Right cardiac atrium (tissue), 5 donors: ENCODE measurements at regions not wholly inside any gene's neighbourhood (a gene's known extent, or its start where the extent isn't known, plus 50 kb on each side); places are given as distances from the start of the nearest gene placed in this dataset.

Experiments used
- ATAC-seq, 2 donors: fragments of 200-7000 bp; cut with Tn5 transposase; one replicate each; pipeline versions ENCODE4 v1.8.0 to v1.9.1; 2020; ENCODE audit warnings: moderate library complexity in 2 of 2, mild to moderate bottlenecking in 1 of 2
- DNase-seq, 3 donors: peaks; one replicate each; pipeline ENCODE4 v3.0.0-alpha.2; 2020
- H3K27ac ChIP-seq: one replicate; pipeline ENCODE4 v1.5.1; 2013; ENCODE audit warnings: mild to moderate bottlenecking, low read length, control low read depth, moderate library complexity
- H3K27me3 ChIP-seq: one replicate; pipeline ENCODE4 v1.6.1; 2013; ENCODE audit not compliant: control insufficient read depth, insufficient read depth
- H3K4me1 ChIP-seq: one replicate; pipeline ENCODE4 v1.6.1; 2013; ENCODE audit warnings: low read length; ENCODE audit not compliant: control insufficient read depth, insufficient read depth
- H3K4me3 ChIP-seq: one replicate; pipeline ENCODE4 v1.5.1; 2013; ENCODE audit warnings: low read length, control low read depth
- H3K9me3 ChIP-seq: one replicate; pipeline ENCODE4 v1.6.1; 2013; ENCODE audit warnings: low read length; ENCODE audit not compliant: control insufficient read depth
- WGBS: extraction: QIAGEN DNeasy Blood & Tissue Kit; methylation state at CpG from one replicate; pipeline ENCODE4 v1.1.7; 2013; 5-methylcytosine and 5-hydroxymethylcytosine counted together
- intact Hi-C, 4 donors: fragments of 100-400 bp; cut with DNase I; formaldehyde crosslinking; loops; one replicate each; pipeline versions ENCODE4 v1.11.0 to v1.14.0; 2022 to 2023
- donor health status: healthy with polysubstance abuse.
- donor health status: DM: no; HTN: yes; CAD: no.
- donor health status: DM: no; HTN: no; CAD: no.
- donor health status: DM: no; HTN: yes; CAD: no; lungs with severe emphysema.
- donor health status: DM: yes; HTN: yes; CAD: no.

DNA sequence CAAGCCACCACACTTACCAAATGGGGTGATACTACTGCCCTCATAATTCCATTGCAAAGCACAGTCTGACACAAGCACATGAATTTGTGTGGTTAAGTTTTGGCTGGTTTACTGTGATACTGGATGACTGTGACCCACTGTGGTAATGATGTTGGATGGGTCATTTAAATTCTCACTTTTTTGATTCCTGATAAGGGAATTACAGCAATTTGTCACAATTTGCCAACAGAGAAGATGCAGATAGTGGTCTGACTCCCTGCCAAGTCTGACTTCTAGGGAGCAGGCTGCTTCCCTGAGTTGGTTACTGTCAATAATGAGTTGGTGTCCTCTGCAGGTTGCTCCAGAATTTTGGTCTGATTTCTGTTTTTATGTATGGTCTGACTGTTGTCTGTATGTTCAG lies 731.9 kb downstream of the MTRR start:
- intact Hi-C loops, result no loop called here

DNA sequence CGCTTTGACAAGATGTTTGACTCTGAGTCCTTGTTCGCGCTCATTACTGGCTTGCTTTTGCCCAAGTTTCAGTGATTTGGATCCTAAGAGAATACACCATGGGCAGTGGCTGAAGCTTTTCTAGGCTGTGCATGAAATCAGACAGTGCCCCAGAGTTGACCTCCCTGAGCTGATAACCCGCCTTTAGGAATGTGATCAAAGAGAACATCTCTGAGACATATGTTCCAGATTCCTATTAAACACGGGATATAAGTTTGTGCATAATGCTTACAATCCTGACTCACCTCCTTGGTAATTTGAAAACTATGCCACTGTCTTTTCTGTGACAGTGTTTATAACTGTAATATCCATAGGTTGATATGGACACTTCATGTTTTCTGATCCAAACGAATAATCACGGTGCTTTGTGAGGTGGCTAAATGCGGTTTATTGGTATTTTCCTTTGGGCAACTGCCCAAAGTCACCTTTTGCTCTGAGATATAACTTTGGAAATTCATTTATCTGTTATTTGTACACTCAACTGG lies 732.9 kb downstream of the MTRR start:
- Histone ChIP-seq H3K4me3 (no peak overlapping the region), H3K27me3 (no peaks in the 10 kb centered on the region), H3K9me3 (no peaks in the 10 kb centered on the region), H3K4me1 (no peaks in the 10 kb centered on the region), H3K27ac (no peak overlapping the region)
- WGBS, result 79% methylated on average over 8 of the region's 8 CpGs
- ATAC-seq, result no peak
- intact Hi-C loops, result no loop called here
- DNase-seq, result no peak

More for the DNA sequence above, 731.9 kb downstream of the MTRR start:
- Histone ChIP-seq H3K27ac (no peak overlapping the region), H3K4me1 (no peaks in the 10 kb centered on the region), H3K9me3 (no peaks in the 10 kb centered on the region), H3K4me3 (no peak overlapping the region), H3K27me3 (no peaks in the 10 kb centered on the region)
- DNase-seq (no peak), ATAC-seq (no peak)

DNA sequence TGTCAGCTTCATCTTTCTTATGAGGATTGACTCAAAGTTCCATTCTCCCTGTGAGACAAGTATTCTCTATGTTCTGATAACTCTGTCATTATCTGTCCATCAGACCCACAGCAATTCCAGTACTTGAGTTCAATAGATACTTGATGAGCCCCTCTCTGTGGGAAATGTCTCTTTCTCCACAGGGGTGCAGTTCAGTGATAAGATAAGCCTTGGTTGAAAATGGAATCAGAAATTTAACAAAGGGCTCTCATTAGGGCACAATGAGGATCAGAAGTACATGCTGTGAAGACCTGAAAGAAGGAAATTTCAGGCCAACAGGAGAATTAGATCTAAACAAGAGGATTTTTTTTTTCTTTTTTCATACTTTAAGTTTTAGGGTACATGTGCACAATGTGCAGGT lies 737.3 kb downstream of the MTRR start:
- H3K4me1 ChIP-seq, result no peaks in the 10 kb centered on the region
- H3K27me3 ChIP-seq, result no peaks in the 10 kb centered on the region
- DNase-seq (no peak), ATAC-seq (no peak)
- H3K9me3 ChIP-seq, result no peaks in the 10 kb centered on the region
- no peak overlapping the region for H3K4me3 ChIP-seq
- intact Hi-C loops, result no loop called here
- no peak overlapping the region for H3K27ac ChIP-seq

DNA sequence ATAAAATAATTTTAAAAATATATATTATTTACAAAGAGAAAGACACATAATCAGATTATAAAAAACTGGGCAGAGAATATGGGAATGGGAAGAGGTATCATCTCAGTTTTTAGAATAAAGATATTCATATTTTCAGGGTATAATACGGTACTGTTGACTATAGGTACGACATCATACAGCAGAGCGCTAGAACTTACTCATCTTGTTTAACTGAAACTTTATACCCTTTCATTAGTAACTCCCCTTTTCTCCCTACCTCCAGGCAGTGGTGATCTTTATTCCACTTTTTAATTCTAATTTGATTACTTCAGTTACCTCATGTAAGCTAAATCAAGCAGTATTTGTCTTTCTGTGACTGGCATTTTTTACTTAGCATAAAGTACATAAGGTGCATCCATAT lies 742.1 kb downstream of the MTRR start:
- H3K4me3 ChIP-seq, result no peak overlapping the region
- DNase-seq (no peak), ATAC-seq (no peak)
- no peak overlapping the region for H3K27ac ChIP-seq
- WGBS, result 91% methylated on average over 3 of the region's 3 CpGs
- H3K9me3 ChIP-seq, result peaks cover 3% of the 10 kb centered on the region
- intact Hi-C loops, result no loop called here
- no peaks in the 10 kb centered on the region for H3K4me1 ChIP-seq
- H3K27me3 ChIP-seq, result no peaks in the 10 kb centered on the region

DNA sequence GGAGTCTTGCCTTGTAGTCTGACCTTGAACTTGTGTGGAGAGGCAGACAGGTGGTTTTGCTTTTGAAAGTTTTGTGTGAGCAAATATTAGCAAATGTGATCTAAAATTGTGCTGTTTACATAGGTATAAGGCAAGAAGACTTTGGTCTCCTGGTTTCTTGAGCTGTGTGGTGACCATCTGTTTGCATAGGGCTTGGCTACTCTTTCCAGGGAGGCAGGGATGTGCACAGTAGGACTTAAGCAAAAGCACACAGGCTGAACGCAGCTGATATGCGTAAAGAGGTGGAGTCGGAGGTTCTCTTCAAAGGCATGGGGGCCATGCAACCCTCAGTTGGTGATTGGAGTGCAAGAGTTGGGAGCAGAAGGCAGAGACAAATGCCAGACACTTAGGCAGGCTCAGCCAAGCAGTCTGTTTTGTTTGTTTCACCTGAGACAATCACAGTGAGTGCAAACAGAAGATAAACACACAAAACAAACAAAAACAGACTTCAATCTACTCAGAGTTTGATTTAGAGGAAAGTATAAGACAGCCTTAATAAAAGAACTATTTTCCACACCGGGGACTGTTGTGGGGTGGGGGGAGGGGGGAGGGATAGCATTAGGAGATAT lies 744.2 kb downstream of the MTRR start:
- WGBS, result 72% methylated on average over 4 of the region's 4 CpGs
- no peak for DNase-seq
- Histone ChIP-seq H3K9me3 (peaks cover 3% of the 10 kb centered on the region), H3K4me1 (no peaks in the 10 kb centered on the region), H3K27me3 (no peaks in the 10 kb centered on the region), H3K27ac (no peak overlapping the region), H3K4me3 (no peak overlapping the region)
- no peak for ATAC-seq
- intact Hi-C loops, result no loop called here

DNA sequence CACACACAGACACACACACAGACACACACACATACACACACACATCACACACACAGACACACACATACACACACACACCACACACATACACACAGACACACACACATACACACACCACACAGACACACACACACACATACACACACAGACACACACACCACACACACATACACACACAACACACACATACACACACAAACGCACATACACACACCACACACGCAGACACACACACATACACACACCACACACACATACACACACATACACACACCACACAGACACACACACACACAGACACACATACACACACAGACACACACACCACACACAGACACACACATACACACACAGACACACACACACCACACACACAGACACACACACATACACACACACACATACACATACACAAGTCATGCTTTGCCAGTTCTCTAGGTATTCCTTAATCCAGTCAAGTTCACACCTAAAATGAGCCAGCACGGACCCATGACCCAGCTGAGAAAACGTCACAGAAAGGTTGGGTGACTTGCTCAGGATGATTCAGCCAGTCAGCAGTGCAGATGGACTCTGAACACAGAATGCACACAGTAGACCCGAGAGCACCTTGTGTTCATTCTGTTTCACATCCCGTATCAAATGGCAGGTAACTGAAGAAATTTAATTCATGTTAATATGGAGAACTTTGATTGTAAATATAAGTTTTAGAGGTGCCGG lies 746.4 kb downstream of the MTRR start:
- no peaks in the 10 kb centered on the region for H3K27me3 ChIP-seq
- WGBS, result 90% methylated on average over 7 of the region's 7 CpGs
- no peak for DNase-seq

DNA sequence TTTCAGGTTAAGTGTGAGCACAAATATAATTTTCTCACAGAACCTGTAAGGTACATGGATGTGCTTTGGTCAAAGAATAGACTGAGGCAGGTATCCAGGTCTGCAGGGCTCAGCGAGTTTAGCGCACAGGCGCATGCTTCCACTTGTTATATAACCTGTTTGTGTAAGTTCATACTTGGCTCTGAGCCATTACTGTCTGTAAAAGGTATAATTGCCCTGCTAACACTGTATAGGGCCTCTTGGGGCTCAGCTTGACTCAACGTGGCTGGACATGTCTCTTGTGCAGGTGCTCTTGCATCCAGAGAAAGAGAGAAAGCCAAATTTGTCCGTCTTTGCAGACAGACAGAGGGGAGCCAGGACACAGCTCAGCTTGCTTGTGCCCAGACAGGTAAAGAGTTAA lies 759.6 kb downstream of the MTRR start:
- no peaks in the 10 kb centered on the region for H3K9me3 ChIP-seq
- WGBS, result 75% methylated on average over 5 of the region's 5 CpGs
- H3K4me3 ChIP-seq, result no peak overlapping the region
- no peaks in the 10 kb centered on the region for H3K4me1 ChIP-seq
- intact Hi-C loops, result no loop called here
- ATAC-seq (no peak), DNase-seq (no peak)
- H3K27me3 ChIP-seq, result no peaks in the 10 kb centered on the region
- H3K27ac ChIP-seq, result no peak overlapping the region

More for the DNA sequence above, 746.4 kb downstream of the MTRR start:
- intact Hi-C loops, result no loop called here
- ATAC-seq, result no peak
- Histone ChIP-seq H3K4me1 (no peaks in the 10 kb centered on the region), H3K27ac (no peak overlapping the region), H3K4me3 (no peak overlapping the region), H3K9me3 (peaks cover 3% of the 10 kb centered on the region)

DNA sequence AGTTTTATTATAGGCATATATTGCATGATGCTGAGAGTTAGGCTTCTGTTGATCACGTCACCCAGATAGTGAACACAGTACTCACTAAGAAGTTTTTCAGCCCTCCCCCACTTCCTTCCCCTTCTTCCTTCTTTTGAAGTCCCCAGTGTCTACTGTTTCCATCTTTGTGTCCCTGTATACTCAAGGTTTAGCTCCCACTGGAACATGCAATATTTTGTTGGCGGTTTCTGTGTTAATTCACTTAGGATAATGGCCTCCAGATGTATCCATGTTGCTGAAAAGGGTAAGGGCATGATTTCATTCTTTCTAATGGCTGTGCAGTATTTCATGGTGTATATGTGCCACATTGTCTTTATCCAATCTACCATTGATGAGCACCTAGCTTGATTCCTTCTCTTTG lies 764.3 kb downstream of the MTRR start:
- DNase-seq, result no peak
- Histone ChIP-seq H3K4me3 (no peak overlapping the region), H3K27me3 (no peaks in the 10 kb centered on the region), H3K4me1 (no peaks in the 10 kb centered on the region), H3K9me3 (no peaks in the 10 kb centered on the region), H3K27ac (no peak overlapping the region)
- WGBS, result 69% methylated on average over 2 of the region's 2 CpGs
- intact Hi-C loops, result no loop called here
- no peak for ATAC-seq

DNA sequence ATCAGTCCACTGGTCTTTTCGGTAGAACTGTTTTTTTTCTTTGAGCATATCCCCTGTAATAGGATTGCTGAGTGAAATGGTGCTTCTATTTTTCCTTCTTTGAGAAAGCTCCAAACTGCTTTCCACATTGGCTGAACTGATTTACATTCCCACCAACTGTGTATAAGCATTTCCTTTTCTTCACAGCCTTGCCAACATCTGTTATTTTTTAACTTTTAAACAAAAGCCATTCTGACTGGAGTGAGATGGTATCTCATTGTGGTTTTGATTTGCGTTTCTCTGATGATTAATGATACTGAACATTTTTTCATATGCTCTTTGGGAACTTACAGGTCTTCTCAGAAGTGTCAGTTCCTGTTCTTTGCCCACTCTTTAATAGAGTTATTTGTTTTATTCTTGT lies 764.7 kb downstream of the MTRR start:
- intact Hi-C loops, result no loop called here
- DNase-seq, result no peak
- 45% methylated on average over 2 of the region's 2 CpGs for WGBS

DNA sequence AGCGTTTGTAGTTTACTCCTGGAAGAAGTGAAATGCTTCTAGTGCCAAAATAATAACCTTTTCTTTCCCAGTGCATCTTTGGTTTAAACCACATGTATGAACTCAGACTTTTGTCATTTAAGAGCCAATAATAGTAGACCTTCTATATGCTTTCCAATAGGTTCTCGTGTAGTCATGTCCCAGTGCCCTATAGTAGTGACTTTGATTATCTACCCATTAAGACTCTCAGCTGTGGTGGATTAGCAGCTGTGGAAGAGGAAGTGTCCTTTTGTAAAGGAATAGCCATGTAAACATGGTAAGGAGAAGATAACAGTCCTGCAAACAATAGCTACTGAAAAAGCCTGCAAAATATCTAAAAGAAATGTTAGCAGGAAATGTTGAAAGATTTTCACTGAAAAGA lies 765.3 kb downstream of the MTRR start:
- no peak for ATAC-seq
- H3K4me1 ChIP-seq, result no peaks in the 10 kb centered on the region
- DNase-seq, result no peak
- 46% methylated on average over 2 of the region's 2 CpGs for WGBS
- no peaks in the 10 kb centered on the region for H3K9me3 ChIP-seq
- no peak overlapping the region for H3K4me3 ChIP-seq
- H3K27me3 ChIP-seq, result no peaks in the 10 kb centered on the region
- H3K27ac ChIP-seq, result no peak overlapping the region
- intact Hi-C loops, result no loop called here

More for the DNA sequence above, 764.7 kb downstream of the MTRR start:
- no peak overlapping the region for H3K4me3 ChIP-seq
- no peaks in the 10 kb centered on the region for H3K27me3 ChIP-seq
- H3K27ac ChIP-seq, result no peak overlapping the region
- ATAC-seq, result no peak
- H3K9me3 ChIP-seq, result no peaks in the 10 kb centered on the region
- no peaks in the 10 kb centered on the region for H3K4me1 ChIP-seq

DNA sequence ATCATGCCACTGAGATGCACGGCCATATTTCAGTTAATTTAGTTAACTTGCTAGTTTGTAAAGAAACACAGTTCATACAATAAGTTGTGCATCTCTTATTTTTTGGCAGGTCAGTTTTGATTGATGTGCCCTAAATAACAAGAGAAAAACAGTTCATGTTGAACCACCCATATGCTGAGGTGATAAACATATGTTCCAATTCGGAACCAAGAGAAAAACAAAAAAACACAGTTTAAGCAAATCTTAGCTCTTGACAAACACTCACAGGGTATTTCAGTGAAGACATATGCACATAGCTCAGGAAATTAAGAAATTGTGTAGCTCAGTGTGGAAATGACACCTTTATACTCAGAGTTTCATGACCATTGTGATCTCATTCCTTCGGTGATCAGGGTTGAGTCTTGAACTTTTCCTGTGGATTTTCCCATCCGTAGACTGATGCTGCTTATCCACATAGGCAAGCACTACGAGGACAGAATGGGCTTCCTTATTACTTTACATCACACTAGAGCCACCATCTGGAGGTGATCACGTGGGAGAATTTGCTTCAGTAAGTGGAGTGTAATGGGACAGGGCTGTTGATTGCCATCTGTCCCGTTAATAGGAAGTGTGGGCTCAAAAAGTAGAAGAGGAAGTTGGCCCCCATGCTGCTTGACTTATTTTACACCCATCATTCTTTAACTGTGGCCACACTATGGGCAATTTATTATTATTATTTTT lies 773.0 kb downstream of the MTRR start:
- H3K4me1 ChIP-seq, result no peaks in the 10 kb centered on the region
- 79% methylated on average over 7 of the region's 7 CpGs for WGBS
- peaks cover 1% of the 10 kb centered on the region for H3K9me3 ChIP-seq
- no peak for DNase-seq
- H3K27ac ChIP-seq, result no peak overlapping the region
- no peak for ATAC-seq
- H3K27me3 ChIP-seq, result no peaks in the 10 kb centered on the region
- intact Hi-C loops, result no loop called here
- H3K4me3 ChIP-seq, result no peak overlapping the region
